Stimulated activated naive CD4-positive, alpha-beta T cell (primary cell): ENCODE measurements at regions not wholly inside any gene's neighbourhood (a gene's known extent, or its start where the extent isn't known, plus 50 kb on each side); places are given as distances from the start of the nearest gene placed in this dataset.
"Not testable (repeated sequence)": the region's sequence is repeated elsewhere in the genome, so short reads cannot be mapped to it uniquely, and the experiment has no call there.

Source experiments
- DNase-seq, 6 experiments: peaks; one replicate each; lab custom pipeline; 2025; lab: John Stamatoyannopoulos, UW

- DNase-seq = no peak
Measured at GRCh38 chr15:38128341-38128781, 124.3 kb upstream of the SPRED1 start.

GRCh38 chr15:38128921-38129320, 123.7 kb upstream of the SPRED1 start:
- no peak for DNase-seq

GRCh38 chr15:38129531-38130204, 123.0 kb upstream of the SPRED1 start:
- no peak for DNase-seq

- DNase-seq = no peak
Measured at GRCh38 chr15:38130205-38130567, 122.5 kb upstream of the SPRED1 start.

GRCh38 chr15:38130740-38131498, 121.7 kb upstream of the SPRED1 start:
- DNase-seq = no peak

- DNase-seq = no peak
Measured at GRCh38 chr15:38134252-38134651, 118.4 kb upstream of the SPRED1 start.

GRCh38 chr15:38142195-38142594, 110.4 kb upstream of the SPRED1 start:
- not testable (repeated sequence) for DNase-seq

- DNase-seq = no peak
Measured at GRCh38 chr15:38144921-38145320, 107.7 kb upstream of the SPRED1 start.

- DNase-seq = no peak
Measured at GRCh38 chr15:38145651-38146111, 107.0 kb upstream of the SPRED1 start.

- no peak for DNase-seq
Measured at GRCh38 chr15:38147246-38147645, 105.4 kb upstream of the SPRED1 start.

GRCh38 chr15:38148471-38148870, 104.2 kb upstream of the SPRED1 start:
- no peak for DNase-seq

- no peak for DNase-seq
Measured at GRCh38 chr15:38149315-38149714, 103.3 kb upstream of the SPRED1 start.

GRCh38 chr15:38150148-38150547, 102.5 kb upstream of the SPRED1 start:
- DNase-seq = no peak

GRCh38 chr15:38150794-38151193, 101.8 kb upstream of the SPRED1 start:
- DNase-seq = no peak

GRCh38 chr15:38153781-38154180, 98.9 kb upstream of the SPRED1 start:
- no peak for DNase-seq

GRCh38 chr15:38154255-38154654, 98.4 kb upstream of the SPRED1 start:
- DNase-seq = no peak

- no peak for DNase-seq
Measured at GRCh38 chr15:38154837-38155236, 97.8 kb upstream of the SPRED1 start.

- DNase-seq = no peak
Measured at GRCh38 chr15:38163658-38164057, 89.0 kb upstream of the SPRED1 start.

- no peak for DNase-seq
Measured at GRCh38 chr15:38164061-38164460, 88.6 kb upstream of the SPRED1 start.

- no peak for DNase-seq
Measured at GRCh38 chr15:38164507-38164906, 88.1 kb upstream of the SPRED1 start.

- no peak for DNase-seq
Measured at GRCh38 chr15:38168467-38169070, 84.1 kb upstream of the SPRED1 start.

- DNase-seq = no peak
Measured at GRCh38 chr15:38171973-38172372, 80.7 kb upstream of the SPRED1 start.

GRCh38 chr15:38174691-38175090, 77.9 kb upstream of the SPRED1 start:
- DNase-seq = no peak
